Epithelial cell of proximal tubule (primary cell): ENCODE measurements at regions not wholly inside any gene's neighbourhood (a gene's known extent, or its start where the extent isn't known, plus 50 kb on each side); places are given as distances from the start of the nearest gene placed in this dataset.

Experiments used
- DNase-seq: peaks from one replicate; pipeline ENCODE4 v3.0.0-alpha.2; 2011; ENCODE audit warnings: low read depth
- H3K4me3 ChIP-seq: 2 replicates; pipeline ENCODE4 v1.5.1; 2011; ENCODE audit warnings: low read depth, mild to moderate bottlenecking, low read length
- TF ChIP-seq, protein P1 (sequence below): conservative IDR thresholded peaks from 2 replicates; pipeline ENCODE4 v1.5.1; 2012; ENCODE audit warnings: low read depth, mild to moderate bottlenecking, low read length

DNA sequence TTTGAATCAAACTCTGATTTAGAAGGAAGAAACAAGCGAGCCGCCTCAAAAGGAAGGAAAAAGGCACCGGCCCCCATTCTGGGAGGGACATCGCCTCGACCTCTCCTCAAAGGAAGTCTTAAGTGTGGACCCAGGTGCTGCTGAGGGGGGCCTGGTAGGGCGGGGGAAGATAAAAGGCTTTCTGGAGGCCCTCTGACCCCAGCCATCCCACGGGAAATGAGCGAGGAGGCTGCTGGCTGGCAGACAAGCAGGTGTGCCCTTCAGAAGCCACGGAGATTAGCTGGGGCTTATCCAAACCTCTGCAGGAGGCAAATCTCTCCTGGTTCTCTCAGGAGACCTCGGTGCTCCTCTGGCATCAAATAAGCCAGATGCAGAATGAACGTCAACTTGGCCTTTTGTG lies 171.4 kb upstream of the BLID start:
- DNase-seq = no peak
- no peak overlapping the region for H3K4me3 ChIP-seq
- TF ChIP-seq, protein P1, sequence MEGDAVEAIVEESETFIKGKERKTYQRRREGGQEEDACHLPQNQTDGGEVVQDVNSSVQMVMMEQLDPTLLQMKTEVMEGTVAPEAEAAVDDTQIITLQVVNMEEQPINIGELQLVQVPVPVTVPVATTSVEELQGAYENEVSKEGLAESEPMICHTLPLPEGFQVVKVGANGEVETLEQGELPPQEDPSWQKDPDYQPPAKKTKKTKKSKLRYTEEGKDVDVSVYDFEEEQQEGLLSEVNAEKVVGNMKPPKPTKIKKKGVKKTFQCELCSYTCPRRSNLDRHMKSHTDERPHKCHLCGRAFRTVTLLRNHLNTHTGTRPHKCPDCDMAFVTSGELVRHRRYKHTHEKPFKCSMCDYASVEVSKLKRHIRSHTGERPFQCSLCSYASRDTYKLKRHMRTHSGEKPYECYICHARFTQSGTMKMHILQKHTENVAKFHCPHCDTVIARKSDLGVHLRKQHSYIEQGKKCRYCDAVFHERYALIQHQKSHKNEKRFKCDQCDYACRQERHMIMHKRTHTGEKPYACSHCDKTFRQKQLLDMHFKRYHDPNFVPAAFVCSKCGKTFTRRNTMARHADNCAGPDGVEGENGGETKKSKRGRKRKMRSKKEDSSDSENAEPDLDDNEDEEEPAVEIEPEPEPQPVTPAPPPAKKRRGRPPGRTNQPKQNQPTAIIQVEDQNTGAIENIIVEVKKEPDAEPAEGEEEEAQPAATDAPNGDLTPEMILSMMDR = no peak

DNA sequence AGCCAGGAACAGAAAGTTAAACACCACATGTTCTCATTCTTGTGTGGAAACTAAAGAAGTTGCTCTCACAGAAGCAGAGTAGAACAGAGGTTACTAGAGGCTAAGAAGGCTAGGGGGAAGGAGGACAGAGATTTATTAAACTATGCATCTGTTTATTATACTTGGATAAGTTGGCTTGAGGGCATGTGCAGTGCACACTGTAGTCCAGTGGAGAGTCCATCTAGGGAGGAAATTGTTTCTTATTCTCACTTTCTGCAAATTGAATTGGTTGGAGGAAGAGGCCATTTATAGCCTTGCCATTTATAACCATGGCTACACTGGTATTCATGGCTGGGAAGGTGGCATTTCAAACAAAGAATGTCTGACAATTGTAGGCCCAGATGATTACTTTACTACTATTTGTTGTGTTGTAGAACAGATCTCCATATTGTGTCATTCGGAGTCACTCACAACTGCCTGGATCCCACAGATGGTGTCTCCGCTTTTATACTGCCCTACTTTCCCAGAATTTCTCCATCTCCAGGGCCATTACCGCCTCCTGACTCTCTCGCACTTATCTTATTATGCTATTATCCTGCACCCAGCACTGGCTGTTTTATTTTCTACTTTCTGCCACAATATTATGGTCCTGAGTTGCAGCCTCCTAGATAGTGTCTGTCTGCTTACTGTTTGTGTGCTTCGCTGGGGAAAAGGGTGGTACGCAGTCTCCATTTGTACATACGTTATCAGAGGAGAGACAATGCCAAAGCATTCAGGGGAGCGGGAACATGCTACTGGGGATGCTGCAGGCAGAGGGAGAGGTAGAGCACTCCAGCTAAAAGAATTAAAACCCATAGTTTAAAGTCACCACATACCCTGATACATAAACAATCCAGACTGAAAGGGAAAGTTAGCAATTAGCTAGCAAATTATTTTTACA lies 169.3 kb upstream of the BLID start:
- TF ChIP-seq, protein P1 = no peak
- no peak for DNase-seq
- no peak overlapping the region for H3K4me3 ChIP-seq

DNA sequence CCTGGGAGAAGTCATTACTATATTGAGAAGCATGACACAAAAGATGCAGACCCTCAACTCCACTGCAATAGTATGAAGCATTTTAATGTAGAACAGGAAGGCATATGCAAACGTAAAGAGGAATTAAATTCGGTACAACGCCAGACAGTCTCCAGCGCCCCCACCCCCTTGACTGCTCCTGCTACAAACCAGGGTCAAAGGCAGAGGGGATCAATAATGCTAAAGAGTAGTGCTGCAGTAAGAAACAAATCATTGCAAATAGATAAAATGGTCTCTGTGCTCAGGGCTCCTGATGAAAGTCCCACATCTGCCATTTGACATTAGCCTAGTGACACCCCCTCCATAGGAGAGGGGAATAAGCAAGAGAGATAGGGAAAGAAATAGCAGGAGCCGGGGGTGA lies 164.9 kb upstream of the BLID start:
- DNase-seq = no peak
- no peak overlapping the region for H3K4me3 ChIP-seq
- TF ChIP-seq, protein P1 = no peak

DNA sequence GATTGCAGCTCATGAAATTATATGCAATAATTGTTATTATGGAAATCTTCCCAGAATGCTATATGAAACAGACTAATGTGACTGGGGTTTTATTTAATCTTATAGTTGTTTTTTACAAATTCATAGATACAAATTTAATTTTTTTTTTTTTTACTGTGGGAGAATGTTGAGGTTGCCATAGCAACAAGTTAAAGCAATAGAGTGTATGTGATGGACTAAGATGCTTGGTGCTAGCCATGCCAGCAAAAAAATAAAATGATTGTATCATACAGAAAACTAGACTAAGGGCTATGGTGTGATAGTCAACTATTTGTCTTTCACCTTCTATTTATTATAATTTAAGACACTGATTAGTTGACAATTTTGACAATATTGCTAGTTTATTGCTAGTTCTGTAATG lies 163.2 kb upstream of the BLID start:
- no peak for DNase-seq
- H3K4me3 ChIP-seq = no peak overlapping the region
- TF ChIP-seq, protein P1 = no peak

DNA sequence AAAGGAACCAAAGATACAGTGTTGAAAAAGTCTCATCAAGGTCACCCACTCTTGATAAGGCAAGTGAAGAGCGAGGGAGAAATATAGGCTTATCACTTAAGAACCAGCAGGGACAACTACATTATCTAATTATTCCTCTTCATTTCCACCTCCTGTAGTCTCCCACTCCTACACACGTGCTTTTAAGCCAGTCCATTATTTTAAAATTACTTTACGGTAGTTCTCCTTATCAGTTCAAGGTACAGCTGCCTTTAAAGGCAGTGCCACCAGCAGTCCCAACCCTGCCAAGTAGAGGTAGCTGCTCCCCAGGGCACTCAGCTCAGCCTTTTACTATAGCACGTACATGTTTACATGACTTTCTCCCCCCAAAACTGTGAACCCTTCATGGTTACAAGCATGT lies 161.5 kb upstream of the BLID start:
- DNase-seq = no peak
- no peak overlapping the region for H3K4me3 ChIP-seq
- TF ChIP-seq, protein P1 = no peak

DNA sequence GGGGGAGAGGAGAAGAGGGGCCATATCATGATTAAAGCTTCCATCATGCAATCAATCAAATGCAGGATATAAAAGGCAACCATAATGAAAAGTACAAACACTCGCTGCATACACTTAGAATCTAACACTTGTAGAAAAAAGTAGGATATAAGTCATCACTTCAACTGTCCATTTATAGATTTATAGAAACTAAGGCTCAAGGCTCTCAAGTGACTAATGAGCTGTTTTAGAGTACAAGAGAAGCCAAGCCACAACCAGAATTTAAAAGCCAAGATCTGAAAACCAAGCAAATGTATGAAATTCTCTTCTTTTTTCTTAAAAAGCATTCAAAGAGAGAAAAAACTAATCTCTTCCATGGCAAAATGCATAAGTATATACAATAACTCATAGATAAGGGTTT lies 160.2 kb upstream of the BLID start:
- TF ChIP-seq, protein P1 = no peak
- no peak overlapping the region for H3K4me3 ChIP-seq
- no peak for DNase-seq

DNA sequence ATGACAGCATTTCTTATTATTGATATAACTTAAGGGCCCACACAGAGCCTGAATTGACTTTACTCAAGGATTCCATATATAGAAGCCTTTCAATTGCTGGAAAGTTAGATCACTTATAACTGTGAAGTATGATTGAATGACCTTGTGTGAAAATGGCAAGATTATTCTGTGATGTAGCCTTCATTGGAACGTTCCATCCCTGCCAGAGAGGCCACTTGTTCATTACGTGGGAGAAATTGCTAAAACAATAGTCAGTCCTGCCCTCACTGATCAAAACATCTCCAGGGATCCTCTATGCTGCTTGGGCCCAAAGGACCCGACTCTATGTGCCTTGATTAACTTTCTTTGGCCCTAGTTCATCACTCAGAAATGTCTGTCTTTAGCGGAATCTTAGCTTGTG lies 159.5 kb upstream of the BLID start:
- TF ChIP-seq, protein P1 = no peak
- DNase-seq = no peak
- no peak overlapping the region for H3K4me3 ChIP-seq
